H1 (cell line): ENCODE measurements at regions not wholly inside any gene's neighbourhood (a gene's known extent, or its start where the extent isn't known, plus 50 kb on each side); places are given as distances from the start of the nearest gene placed in this dataset.

Source experiments
- ASH2L ChIP-seq: fragments of 200-600, 300-600 bp; sonication (generic); IDR thresholded peaks from one replicate; pipeline ENCODE4 v1.7.1; 2017; ENCODE audit warnings: low read length
- CEBPB ChIP-seq: IDR thresholded peaks from 2 replicates; pipeline ENCODE4 v1.6.1; 2012; ENCODE audit warnings: low read depth, low read length
- CTCF ChIP-seq, 3 experiments: IDR thresholded peaks; 1 replicate in 2 of 3; 2 replicates in 1 of 3; pipeline versions ENCODE4 v1.5.1 to v1.6.1; 2011; ENCODE audit warnings: low read length in 3 of 3, mild to moderate bottlenecking in 3 of 3, inconsistent platforms in 2 of 3, low read depth in 1 of 3, moderate library complexity in 1 of 3; ENCODE audit not compliant: insufficient read depth in 1 of 3; ENCODE audit errors: control extremely low read depth in 1 of 3
- EZH2 ChIP-seq: fragments of 200-600 bp; sonication (generic); IDR thresholded peaks from 2 replicates; pipeline ENCODE4 v1.7.1; 2012; ENCODE audit warnings: low read depth, mild to moderate bottlenecking, moderate library complexity, low read length, inconsistent platforms; ENCODE audit not compliant: severe bottlenecking
- GABPA ChIP-seq: IDR thresholded peaks from 2 replicates; pipeline ENCODE4 v1.6.1; 2011; ENCODE audit warnings: mild to moderate bottlenecking, low read length, moderate library complexity, borderline replicate concordance; ENCODE audit not compliant: insufficient read depth
- HDAC2 ChIP-seq, 2 experiments: fragments of 300-600 bp in 1 of 2; sonication (generic) in 1 of 2; IDR thresholded peaks; 2 replicates each; pipeline ENCODE4 v1.6.1; 2011 to 2012; ENCODE audit warnings: low read depth in 2 of 2, low read length in 2 of 2, mild to moderate bottlenecking in 2 of 2, moderate library complexity in 2 of 2, borderline replicate concordance in 1 of 2, inconsistent platforms in 1 of 2
- POLR2A ChIP-seq, 2 experiments: IDR thresholded peaks; 1 replicate in 1 of 2; 2 replicates in 1 of 2; pipeline ENCODE4 v1.6.1; 2011; ENCODE audit warnings: low read depth in 2 of 2, low read length in 2 of 2, mild to moderate bottlenecking in 2 of 2; ENCODE audit errors: control extremely low read depth in 1 of 2
- RNF2 ChIP-seq: fragments of 200-900, 300-1000 bp; sonication (generic); IDR thresholded peaks from 2 replicates; pipeline ENCODE4 v1.7.1; 2016; ENCODE audit warnings: borderline replicate concordance, low read depth, mild to moderate bottlenecking, antibody characterized with exemption, low read length; ENCODE audit not compliant: poor library complexity, severe bottlenecking; ENCODE audit errors: missing control alignments
- SP1 ChIP-seq: IDR thresholded peaks from 2 replicates; pipeline ENCODE4 v1.6.1; 2011; ENCODE audit warnings: low read depth, low read length

- TF ChIP-seq RNF2, result no peak
- no peak for TF ChIP-seq CTCF (IDR thresholded peaks at IDR 0.05; ENCODE audit: control extremely low read depth in 1 of 3, insufficient read depth in 1 of 3, low read depth in 1 of 3, low read length in 3 of 3)
- TF ChIP-seq ASH2L, result no peak
- no peak for TF ChIP-seq EZH2
- TF ChIP-seq POLR2A (IDR thresholded peaks at IDR 0.05; ENCODE audit: control extremely low read depth in 1 of 2, low read depth in 2 of 2, low read length in 2 of 2), result no peak
- TF ChIP-seq HDAC2 (IDR thresholded peaks at IDR 0.05; ENCODE audit: borderline replicate concordance in 1 of 2, low read depth in 2 of 2, low read length in 2 of 2), result no peak
- no peak for TF ChIP-seq CEBPB
- TF ChIP-seq SP1, result no peak
- TF ChIP-seq GABPA, result no peak
Observed at GRCh38 chr6:55089325-55089724, 85.0 kb upstream of the HCRTR2 start.
